Lower lobe of right lung (tissue), 2 donors: ENCODE measurements at regions not wholly inside any gene's neighbourhood (a gene's known extent, or its start where the extent isn't known, plus 50 kb on each side); places are given as distances from the start of the nearest gene placed in this dataset.

Experiments used
- ATAC-seq, 2 donors: fragments of 200-7000 bp; cut with Tn5 transposase; one replicate each; pipeline ENCODE4 v1.9.1; 2020 to 2022; ENCODE audit warnings: mild to moderate bottlenecking in 2 of 2, moderate library complexity in 2 of 2
- DNase-seq: peaks from one replicate; pipeline ENCODE4 v3.0.0-alpha.2; 2020
- H3K27ac ChIP-seq: fragments of 200-600 bp; one replicate; pipeline ENCODE4 v1.8.0; 2022
- H3K27me3 ChIP-seq: fragments of 200-600 bp; one replicate; pipeline ENCODE4 v1.8.0; 2022; ENCODE audit warnings: low read depth
- H3K36me3 ChIP-seq: fragments of 200-600 bp; one replicate; pipeline ENCODE4 v1.8.0; 2022; ENCODE audit warnings: mild to moderate bottlenecking
- H3K4me1 ChIP-seq: fragments of 200-600 bp; one replicate; pipeline ENCODE4 v1.8.0; 2022
- H3K4me3 ChIP-seq: fragments of 200-600 bp; one replicate; pipeline ENCODE4 v1.8.0; 2022; ENCODE audit warnings: mild to moderate bottlenecking
- H3K9me3 ChIP-seq: fragments of 200-600 bp; one replicate; pipeline ENCODE4 v1.8.0; 2022
- intact Hi-C: fragments of 100-400 bp; cut with DNase I; formaldehyde crosslinking; loops from one replicate; pipeline ENCODE4 v1.11.0; 2022
- TF ChIP-seq, protein P1 (sequence below): fragments of 200-600 bp; IDR thresholded peaks from one replicate; pipeline ENCODE4 v1.8.0; 2022; ENCODE audit warnings: antibody characterized with exemption, mild to moderate bottlenecking
- donor health status: DM: no; HTN: yes; CAD: no; lungs with severe emphysema.

GRCh38 chr10:60560451-60560850 lies 170.8 kb upstream of the ANK3 start:
- no peaks in the 10 kb centered on the region for H3K4me1 ChIP-seq
- no peak overlapping the region for H3K4me3 ChIP-seq
- ATAC-seq, result no peak
- H3K36me3 ChIP-seq, result no peaks in the 10 kb centered on the region
- H3K27ac ChIP-seq, result no peak overlapping the region
- intact Hi-C loops, result no loop called here
- no peaks in the 10 kb centered on the region for H3K9me3 ChIP-seq
- TF ChIP-seq, protein P1, sequence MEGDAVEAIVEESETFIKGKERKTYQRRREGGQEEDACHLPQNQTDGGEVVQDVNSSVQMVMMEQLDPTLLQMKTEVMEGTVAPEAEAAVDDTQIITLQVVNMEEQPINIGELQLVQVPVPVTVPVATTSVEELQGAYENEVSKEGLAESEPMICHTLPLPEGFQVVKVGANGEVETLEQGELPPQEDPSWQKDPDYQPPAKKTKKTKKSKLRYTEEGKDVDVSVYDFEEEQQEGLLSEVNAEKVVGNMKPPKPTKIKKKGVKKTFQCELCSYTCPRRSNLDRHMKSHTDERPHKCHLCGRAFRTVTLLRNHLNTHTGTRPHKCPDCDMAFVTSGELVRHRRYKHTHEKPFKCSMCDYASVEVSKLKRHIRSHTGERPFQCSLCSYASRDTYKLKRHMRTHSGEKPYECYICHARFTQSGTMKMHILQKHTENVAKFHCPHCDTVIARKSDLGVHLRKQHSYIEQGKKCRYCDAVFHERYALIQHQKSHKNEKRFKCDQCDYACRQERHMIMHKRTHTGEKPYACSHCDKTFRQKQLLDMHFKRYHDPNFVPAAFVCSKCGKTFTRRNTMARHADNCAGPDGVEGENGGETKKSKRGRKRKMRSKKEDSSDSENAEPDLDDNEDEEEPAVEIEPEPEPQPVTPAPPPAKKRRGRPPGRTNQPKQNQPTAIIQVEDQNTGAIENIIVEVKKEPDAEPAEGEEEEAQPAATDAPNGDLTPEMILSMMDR, result no peak
- DNase-seq, result no peak
- H3K27me3 ChIP-seq, result no peaks in the 10 kb centered on the region

- no peaks in the 10 kb centered on the region for H3K4me1 ChIP-seq
- no peak for DNase-seq
- no peak for ATAC-seq
- no peak overlapping the region for H3K27ac ChIP-seq
- no peaks in the 10 kb centered on the region for H3K27me3 ChIP-seq
- intact Hi-C loops, result no loop called here
- no peaks in the 10 kb centered on the region for H3K36me3 ChIP-seq
- TF ChIP-seq, protein P1, result no peak
- H3K9me3 ChIP-seq, result no peaks in the 10 kb centered on the region
- no peak overlapping the region for H3K4me3 ChIP-seq
Measured at GRCh38 chr10:60555700-60556099, 166.0 kb upstream of the ANK3 start.

GRCh38 chr10:60549686-60550085 lies 160.0 kb upstream of the ANK3 start:
- intact Hi-C loops, result no loop called here
- no peak overlapping the region for H3K4me3 ChIP-seq
- no peak overlapping the region for H3K27ac ChIP-seq
- no peaks in the 10 kb centered on the region for H3K36me3 ChIP-seq
- DNase-seq (no peak), ATAC-seq (peak in 1 of 2 donors; percentile 59)
- no peaks in the 10 kb centered on the region for H3K27me3 ChIP-seq
- TF ChIP-seq, protein P1, result peak; percentile 20
- no peaks in the 10 kb centered on the region for H3K4me1 ChIP-seq
- H3K9me3 ChIP-seq, result no peaks in the 10 kb centered on the region

GRCh38 chr10:60542657-60543056 lies 153.0 kb upstream of the ANK3 start:
- no peak for DNase-seq
- TF ChIP-seq, protein P1, result no peak
- ATAC-seq, result no peak
- Histone ChIP-seq H3K4me1 (no peaks in the 10 kb centered on the region), H3K9me3 (no peaks in the 10 kb centered on the region), H3K27me3 (no peaks in the 10 kb centered on the region), H3K4me3 (no peak overlapping the region), H3K36me3 (no peaks in the 10 kb centered on the region), H3K27ac (no peak overlapping the region)
- intact Hi-C loops, result no loop called here

DNA sequence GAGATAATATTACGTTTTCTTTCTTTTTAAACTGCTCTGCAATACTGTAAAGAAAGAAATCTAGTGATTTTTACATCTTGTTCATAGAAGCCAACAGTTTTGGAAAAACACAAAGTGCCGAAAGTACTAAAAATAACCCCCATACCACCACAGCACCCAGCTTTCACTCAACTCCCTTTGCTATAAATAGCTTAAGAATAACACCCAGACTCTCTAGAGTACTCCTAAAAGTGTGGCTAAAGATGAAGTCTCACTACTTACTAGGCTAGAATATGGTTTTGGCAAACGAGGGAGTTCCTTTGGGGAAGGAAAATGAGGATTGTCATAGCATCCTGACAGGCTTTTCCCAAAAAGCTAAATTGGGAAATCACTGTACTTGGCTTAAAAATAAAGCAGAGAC lies 151.8 kb upstream of the ANK3 start:
- ATAC-seq (no peak), DNase-seq (no peak)
- H3K9me3 ChIP-seq, result no peaks in the 10 kb centered on the region
- H3K4me3 ChIP-seq, result no peak overlapping the region
- H3K4me1 ChIP-seq, result no peaks in the 10 kb centered on the region
- H3K27ac ChIP-seq, result no peak overlapping the region
- TF ChIP-seq, protein P1, result no peak
- H3K36me3 ChIP-seq, result no peaks in the 10 kb centered on the region
- no peaks in the 10 kb centered on the region for H3K27me3 ChIP-seq
- intact Hi-C loops, result no loop called here

- peaks cover 5% of the 10 kb centered on the region for H3K4me1 ChIP-seq
- DNase-seq (no peak), ATAC-seq (no peak)
- no peaks in the 10 kb centered on the region for H3K36me3 ChIP-seq
- TF ChIP-seq, protein P1, result no peak
- intact Hi-C loops, result no loop called here
- no peaks in the 10 kb centered on the region for H3K9me3 ChIP-seq
- no peaks in the 10 kb centered on the region for H3K27me3 ChIP-seq
- H3K4me3 ChIP-seq, result no peak overlapping the region
- no peak overlapping the region for H3K27ac ChIP-seq
Measured at GRCh38 chr10:60537697-60538096, 148.0 kb upstream of the ANK3 start.
